ENCODE measurements at regions not wholly inside any gene's neighbourhood (a gene's known extent, or its start where the extent isn't known, plus 50 kb on each side); places are given as distances from the start of the nearest gene placed in this dataset.
"Not testable (repeated sequence)": the region's sequence is repeated elsewhere in the genome, so short reads cannot be mapped to it uniquely, and the experiment has no call there.

DNA sequence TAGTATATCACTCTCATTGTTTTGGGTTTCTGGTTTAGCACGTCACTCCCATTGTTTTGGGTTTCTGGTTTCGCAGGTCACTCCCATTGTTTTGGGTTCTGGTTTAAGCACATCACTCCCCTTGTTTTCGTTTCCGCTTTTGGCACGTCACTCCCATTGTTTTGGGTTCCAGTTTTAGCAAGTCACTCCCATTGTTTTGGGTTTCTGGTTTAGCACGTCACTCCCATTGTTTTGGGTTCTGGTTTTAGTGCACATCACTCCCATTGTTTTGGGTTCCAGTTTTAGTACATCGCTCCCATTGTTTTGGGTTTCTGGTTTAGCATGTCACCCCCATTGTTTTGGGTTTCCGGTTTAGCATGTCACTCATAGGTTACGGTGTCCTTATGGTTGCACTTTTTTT is 1757.0 kb upstream of the TPTE start:
- TF ChIP-seq SUZ12 (IDR thresholded peaks at IDR 0.05); FOXK2 (IDR thresholded peaks at IDR 0.05); HDGF (IDR thresholded peaks at IDR 0.05; ENCODE audit: borderline replicate concordance); SP1 (IDR thresholded peaks at IDR 0.05); LEF1 (IDR thresholded peaks at IDR 0.05; ENCODE audit: borderline replicate concordance); FOXA1 (IDR thresholded peaks at IDR 0.05); TARDBP (IDR thresholded peaks at IDR 0.05); ZNF384 (IDR thresholded peaks at IDR 0.05); ELF4 (IDR thresholded peaks at IDR 0.05): not testable (repeated sequence)

Measured in HEK293T (cell line).